ENCODE measurements at regions not wholly inside any gene's neighbourhood (a gene's known extent, or its start where the extent isn't known, plus 50 kb on each side); places are given as distances from the start of the nearest gene placed in this dataset.
A peak's percentile ranks its signal among the peaks of the same experiment; 100 is the strongest.

GRCh38 chr2:12932192-12932591, 215.5 kb downstream of the TRIB2 start:
- Histone ChIP-seq H3K36me3 (ENCODE audit: low read depth, missing control alignments) (no peaks in the 10 kb centered on the region), H3K9me3 (no peaks in the 10 kb centered on the region), H3K4me1 (peaks cover 24% of the 10 kb centered on the region), H3K27me3 (no peaks in the 10 kb centered on the region), H3K27ac (peak overlapping the region; percentile 14 to 60), H3K4me3 (no peak overlapping the region)
- 36 to 49% methylated on average over 3 of the region's 3 CpGs for WGBS, 2 donors
- intact Hi-C loops (cut with DNase I; ENCODE audit: low total_unique reads), result loop anchor here (10.0 kb wide), 1 partner anchor 207 kb away; no protein-coding TSS in a partner anchor
- no peak for TF ChIP-seq CTCF (IDR thresholded peaks at IDR 0.05)
- peak; percentile 74 for DNase-seq

- DNase-seq, result no peak
- Histone ChIP-seq H3K4me1 (peaks cover 19% of the 10 kb centered on the region), H3K27ac (no peak overlapping the region), H3K36me3 (ENCODE audit: low read depth, missing control alignments) (no peaks in the 10 kb centered on the region), H3K9me3 (no peaks in the 10 kb centered on the region), H3K4me3 (no peak overlapping the region), H3K27me3 (no peaks in the 10 kb centered on the region)
- intact Hi-C loops (cut with DNase I; ENCODE audit: low total_unique reads), result loop anchor here (10.0 kb wide), 1 partner anchor 209 kb away; no protein-coding TSS in a partner anchor
- TF ChIP-seq POLR2A (IDR thresholded peaks at IDR 0.05), result no peak
- no peak for TF ChIP-seq CTCF (IDR thresholded peaks at IDR 0.05)
- 91 to 92% methylated on average over 6 of the region's 6 CpGs for WGBS, 2 donors
These were observed 217.5 kb downstream of the TRIB2 start for GRCh38 chr2:12934146-12934756.

GRCh38 chr2:12935222-12935621, 218.5 kb downstream of the TRIB2 start:
- TF ChIP-seq CTCF (IDR thresholded peaks at IDR 0.05), result no peak
- no peak for TF ChIP-seq POLR2A (IDR thresholded peaks at IDR 0.05)
- no peaks in the 10 kb centered on the region for H3K36me3 ChIP-seq (ENCODE audit: low read depth, missing control alignments)
- H3K4me1 ChIP-seq, result peaks cover 19% of the 10 kb centered on the region
- no peak for DNase-seq
- H3K27ac ChIP-seq, result peak overlapping the region in 1 of 2 donors; percentile 20
- 49 to 74% methylated on average over 2 of the region's 2 CpGs for WGBS, 2 donors
- H3K27me3 ChIP-seq, result no peaks in the 10 kb centered on the region
- no peaks in the 10 kb centered on the region for H3K9me3 ChIP-seq
- intact Hi-C loops (cut with DNase I; ENCODE audit: low total_unique reads), result loop anchor here (10.0 kb wide), 1 partner anchor 210 kb away; no protein-coding TSS in a partner anchor
- no peak overlapping the region for H3K4me3 ChIP-seq

GRCh38 chr2:12935796-12936195, 219.1 kb downstream of the TRIB2 start:
- WGBS, 2 donors, result 66 to 76% methylated on average over 6 of the region's 6 CpGs

More at GRCh38 chr2:12935796-12936195, 219.1 kb downstream of the TRIB2 start:
- intact Hi-C loops (cut with DNase I; ENCODE audit: low total_unique reads), result loop anchor here (10.0 kb wide), 1 partner anchor 211 kb away; no protein-coding TSS in a partner anchor
- TF ChIP-seq POLR2A (IDR thresholded peaks at IDR 0.05) (no peak), CTCF (IDR thresholded peaks at IDR 0.05) (no peak)
- no peak overlapping the region for H3K4me3 ChIP-seq
- H3K4me1 ChIP-seq, result peaks cover 19% of the 10 kb centered on the region
- H3K27me3 ChIP-seq, result no peaks in the 10 kb centered on the region
- H3K27ac ChIP-seq, result peak overlapping the region in 1 of 2 donors; percentile 11
- H3K9me3 ChIP-seq, result no peaks in the 10 kb centered on the region
- DNase-seq, result no peak
- no peaks in the 10 kb centered on the region for H3K36me3 ChIP-seq (ENCODE audit: low read depth, missing control alignments)

Measured in testis (tissue), 2 donors.